Stomach (tissue), 8 donors: ENCODE measurements at regions not wholly inside any gene's neighbourhood (a gene's known extent, or its start where the extent isn't known, plus 50 kb on each side); places are given as distances from the start of the nearest gene placed in this dataset.
"Not testable (repeated sequence)": the region's sequence is repeated elsewhere in the genome, so short reads cannot be mapped to it uniquely, and the experiment has no call there.

ENCODE experiments used
- DNase-seq, 2 donors: peaks; one replicate each; pipeline versions ENCODE4 v3.0.0 to v3.0.0-alpha.2; 2013 to 2019
- H3K27ac ChIP-seq, 5 donors: fragments of 200-600 bp in 4 of 5; sonication (generic) in 4 of 5; one replicate each; pipeline ENCODE4 v1.5.1; 2013 to 2019; ENCODE audit warnings: mild to moderate bottlenecking in 1 of 5, moderate library complexity in 1 of 5
- H3K27me3 ChIP-seq, 3 donors: fragments of 200-600 bp; sonication (generic); one replicate each; pipeline ENCODE4 v1.5.1; 2017 to 2019; ENCODE audit warnings: mixed run types in 1 of 3
- H3K36me3 ChIP-seq, 4 donors: fragments of 200-600 bp; sonication (generic); 1 replicate in 3 of 4; 2 replicates in 1 of 4; pipeline ENCODE4 v1.5.1; 2016 to 2019
- H3K4me1 ChIP-seq, 4 donors: fragments of 200-600 bp; sonication (generic); one replicate each; pipeline ENCODE4 v1.5.1; 2016 to 2019
- H3K4me3 ChIP-seq, 4 donors: fragments of 200-600 bp; sonication (generic) in 3 of 4; one replicate each; pipeline ENCODE4 v1.5.1; 2016 to 2019; ENCODE audit warnings: mild to moderate bottlenecking in 1 of 4
- H3K9me3 ChIP-seq, 4 donors: fragments of 200-600 bp; sonication (generic); one replicate each; pipeline ENCODE4 v1.5.1; 2016 to 2019
- CTCF ChIP-seq, 7 experiments: fragments of 450-650 bp in 4 of 7; fragments of 200-600 bp in 3 of 7; sonication (generic) in 3 of 7; IDR thresholded peaks; one replicate each; pipeline ENCODE4 v1.5.1; 2016 to 2019; ENCODE audit warnings: antibody characterized with exemption in 7 of 7, control low read depth in 2 of 7, mild to moderate bottlenecking in 1 of 7
- EP300 ChIP-seq: sonication (generic); formaldehyde crosslinking; IDR thresholded peaks from one replicate; pipeline ENCODE4 v1.6.1; 2017; ENCODE audit warnings: antibody characterized with exemption
- POLR2A ChIP-seq, 4 donors: fragments of 450-650 bp; IDR thresholded peaks; one replicate each; pipeline ENCODE4 v1.6.1; 2016; ENCODE audit warnings: antibody characterized with exemption in 4 of 4, control low read depth in 2 of 4, mild to moderate bottlenecking in 1 of 4, moderate library complexity in 1 of 4
- POLR2AphosphoS5 ChIP-seq, 3 donors: sonication (generic); formaldehyde crosslinking; IDR thresholded peaks; one replicate each; pipeline ENCODE4 v1.6.1; 2016; ENCODE audit warnings: antibody characterized with exemption in 3 of 3
- WGBS, 5 donors: extraction: QIAGEN DNeasy Blood & Tissue Kit in 3 of 5; methylation state at CpG; one replicate each; pipeline versions ENCODE4 v1.1.5 to v1.1.7; 2013 to 2018; 5-methylcytosine and 5-hydroxymethylcytosine counted together
- intact Hi-C: fragments of 100-400 bp; cut with DNase I; formaldehyde crosslinking; loops from one replicate; pipeline ENCODE4 v1.15.1; 2023; ENCODE audit warnings: low total_unique reads
- donor health status: healthy with polysubstance abuse.
- donor health status: Bipolar disorder and iron deficiency.
- donor health status: healthy.

- Histone ChIP-seq H3K27ac (no peak overlapping the region), H3K4me3 (no peak overlapping the region), H3K27me3 (no peaks in the 10 kb centered on the region), H3K9me3 (no peaks in the 10 kb centered on the region), H3K4me1 (no peaks in the 10 kb centered on the region), H3K36me3 (no peaks in the 10 kb centered on the region)
- intact Hi-C loops, result no loop called here
- no peak for TF ChIP-seq EP300
- TF ChIP-seq CTCF (IDR thresholded peaks at IDR 0.05), result no peak
- no peak for TF ChIP-seq POLR2A (IDR thresholded peaks at IDR 0.05)
- TF ChIP-seq POLR2AphosphoS5 (IDR thresholded peaks at IDR 0.05), result no peak
- no peak for DNase-seq
Observed at GRCh38 chr2:83273322-83273721, 1185.8 kb downstream of the SUCLG1 start.

DNA sequence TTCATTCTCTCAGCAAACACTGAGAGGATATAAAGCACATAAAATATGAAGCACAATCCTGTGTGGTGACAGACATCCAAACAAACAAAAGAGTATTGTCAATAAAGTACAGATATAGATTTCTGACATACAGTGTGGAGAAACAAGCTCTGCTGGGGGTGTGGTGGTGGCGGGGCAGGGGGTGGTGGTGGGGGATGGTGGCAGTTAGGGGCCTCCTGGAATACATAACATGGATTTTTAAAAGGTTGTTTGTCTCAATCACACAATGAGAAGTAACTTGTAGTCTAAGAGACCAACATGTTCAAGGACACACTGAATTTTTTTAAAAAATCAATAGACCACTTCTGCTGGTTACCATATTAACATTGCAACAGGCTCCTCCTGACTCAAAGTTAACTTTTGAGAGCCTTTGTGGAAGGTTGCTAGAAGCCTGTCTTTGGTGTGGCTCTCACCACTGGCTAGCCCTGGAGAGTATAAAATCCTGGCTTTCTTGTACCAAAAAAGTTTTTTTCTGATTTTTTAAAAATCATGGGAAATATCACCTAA is 1197.4 kb downstream of the SUCLG1 start:
- Histone ChIP-seq H3K4me3 (no peak overlapping the region), H3K36me3 (no peaks in the 10 kb centered on the region), H3K4me1 (no peaks in the 10 kb centered on the region), H3K27ac (no peak overlapping the region), H3K27me3 (no peaks in the 10 kb centered on the region), H3K9me3 (no peaks in the 10 kb centered on the region)
- intact Hi-C loops, result no loop called here
- WGBS, 5 donors, result 50 to 68% (median 55%) methylated on average over 1 of the region's 1 CpG
- TF ChIP-seq EP300, result no peak
- no peak for TF ChIP-seq CTCF (IDR thresholded peaks at IDR 0.05)
- no peak for TF ChIP-seq POLR2AphosphoS5 (IDR thresholded peaks at IDR 0.05)
- TF ChIP-seq POLR2A (IDR thresholded peaks at IDR 0.05), result no peak
- no peak for DNase-seq

GRCh38 chr2:83253848-83254247 is 1205.2 kb downstream of the SUCLG1 start:
- peaks cover 0 to 8% (median 0%) of the 10 kb centered on the region in 4 donors for H3K9me3 ChIP-seq
- no peaks in the 10 kb centered on the region for H3K36me3 ChIP-seq
- DNase-seq, result no peak
- TF ChIP-seq POLR2A (IDR thresholded peaks at IDR 0.05) (no peak), CTCF (IDR thresholded peaks at IDR 0.05) (no peak), POLR2AphosphoS5 (IDR thresholded peaks at IDR 0.05) (no peak), EP300 (no peak)
- intact Hi-C loops, result no loop called here
- no peak overlapping the region for H3K4me3 ChIP-seq
- no peaks in the 10 kb centered on the region for H3K27me3 ChIP-seq
- H3K27ac ChIP-seq, result no peak overlapping the region
- no peaks in the 10 kb centered on the region for H3K4me1 ChIP-seq
- WGBS, 5 donors, result 64 to 88% (median 84%) methylated on average over 1 of the region's 1 CpG

DNA sequence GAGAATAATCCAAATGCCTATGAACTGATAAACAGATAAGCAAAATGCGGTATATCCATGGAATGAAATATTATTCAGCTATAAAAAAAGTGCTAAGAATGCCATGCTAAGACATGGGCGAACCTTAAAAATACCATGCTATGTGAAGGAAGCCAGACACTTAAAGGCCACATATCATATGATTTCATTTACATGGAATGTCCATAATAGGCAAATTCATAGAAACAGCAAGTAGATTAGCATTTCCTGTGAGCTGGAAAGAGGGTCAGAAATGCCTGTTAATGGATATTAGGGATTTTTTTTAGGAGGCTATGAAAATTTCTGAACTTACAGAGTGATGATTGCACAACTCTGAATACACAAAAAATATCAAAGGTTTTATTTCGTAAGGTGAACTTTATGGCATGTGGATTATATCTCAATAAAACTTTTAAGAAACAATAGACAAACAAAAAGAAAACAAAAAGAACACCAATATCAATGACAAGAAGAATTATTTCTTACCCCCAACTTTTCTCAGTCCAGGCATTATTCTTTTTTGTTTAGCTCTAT is 1207.7 kb downstream of the SUCLG1 start:
- WGBS, 5 donors, result 77 to 95% (median 91%) methylated on average over 3 of the region's 3 CpGs
- no peaks in the 10 kb centered on the region for H3K36me3 ChIP-seq
- no peaks in the 10 kb centered on the region for H3K4me1 ChIP-seq
- H3K27me3 ChIP-seq, result no peaks in the 10 kb centered on the region
- H3K4me3 ChIP-seq, result no peak overlapping the region
- H3K9me3 ChIP-seq, result peaks cover 0 to 15% (median under 1%) of the 10 kb centered on the region in 4 donors
- intact Hi-C loops, result no loop called here
- no peak for DNase-seq
- TF ChIP-seq POLR2AphosphoS5 (IDR thresholded peaks at IDR 0.05) (no peak), EP300 (no peak), POLR2A (IDR thresholded peaks at IDR 0.05) (no peak), CTCF (IDR thresholded peaks at IDR 0.05) (no peak)
- H3K27ac ChIP-seq, result no peak overlapping the region

- H3K27ac ChIP-seq, H3K36me3 ChIP-seq, DNase-seq, H3K4me1 ChIP-seq, H3K27me3 ChIP-seq, H3K4me3 ChIP-seq, intact Hi-C loops: not testable (repeated sequence)
- H3K9me3 ChIP-seq, result peaks cover 0 to 24% (median 5%) of the 10 kb centered on the region in 4 donors
- 95 to 97% (median 96%) methylated on average over 20 to 30 of the region's 30 CpGs for WGBS, 5 donors
Observed at GRCh38 chr2:83245806-83246537, 1213.1 kb downstream of the SUCLG1 start.
